ENCODE measurements at regions not wholly inside any gene's neighbourhood (a gene's known extent, or its start where the extent isn't known, plus 50 kb on each side); places are given as distances from the start of the nearest gene placed in this dataset.

DNA sequence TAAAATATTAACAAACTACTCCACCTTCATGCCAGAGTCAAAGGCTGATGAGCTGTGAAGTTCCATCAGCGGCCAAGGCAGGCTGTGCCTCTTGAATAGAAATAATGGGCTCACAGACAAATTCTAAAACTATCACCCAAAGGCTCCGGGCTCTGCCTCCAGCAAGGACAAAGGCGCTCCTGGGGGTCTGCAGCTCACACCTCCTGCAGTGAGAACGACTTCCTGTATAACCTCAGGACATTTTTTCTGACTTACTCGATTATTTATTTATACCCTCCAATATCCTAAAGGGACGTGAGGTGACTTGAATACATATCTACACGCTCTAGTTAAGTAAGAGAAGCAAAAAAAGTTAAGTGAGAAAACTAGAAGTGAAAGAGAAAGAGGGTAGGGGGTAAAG, 500.7 kb downstream of the CCSER2 start:
- TF ChIP-seq, protein P1, sequence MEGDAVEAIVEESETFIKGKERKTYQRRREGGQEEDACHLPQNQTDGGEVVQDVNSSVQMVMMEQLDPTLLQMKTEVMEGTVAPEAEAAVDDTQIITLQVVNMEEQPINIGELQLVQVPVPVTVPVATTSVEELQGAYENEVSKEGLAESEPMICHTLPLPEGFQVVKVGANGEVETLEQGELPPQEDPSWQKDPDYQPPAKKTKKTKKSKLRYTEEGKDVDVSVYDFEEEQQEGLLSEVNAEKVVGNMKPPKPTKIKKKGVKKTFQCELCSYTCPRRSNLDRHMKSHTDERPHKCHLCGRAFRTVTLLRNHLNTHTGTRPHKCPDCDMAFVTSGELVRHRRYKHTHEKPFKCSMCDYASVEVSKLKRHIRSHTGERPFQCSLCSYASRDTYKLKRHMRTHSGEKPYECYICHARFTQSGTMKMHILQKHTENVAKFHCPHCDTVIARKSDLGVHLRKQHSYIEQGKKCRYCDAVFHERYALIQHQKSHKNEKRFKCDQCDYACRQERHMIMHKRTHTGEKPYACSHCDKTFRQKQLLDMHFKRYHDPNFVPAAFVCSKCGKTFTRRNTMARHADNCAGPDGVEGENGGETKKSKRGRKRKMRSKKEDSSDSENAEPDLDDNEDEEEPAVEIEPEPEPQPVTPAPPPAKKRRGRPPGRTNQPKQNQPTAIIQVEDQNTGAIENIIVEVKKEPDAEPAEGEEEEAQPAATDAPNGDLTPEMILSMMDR (IDR thresholded peaks at IDR 0.05; ENCODE audit: low read depth, low read length), result no peak
- TF ChIP-seq, protein P2, sequence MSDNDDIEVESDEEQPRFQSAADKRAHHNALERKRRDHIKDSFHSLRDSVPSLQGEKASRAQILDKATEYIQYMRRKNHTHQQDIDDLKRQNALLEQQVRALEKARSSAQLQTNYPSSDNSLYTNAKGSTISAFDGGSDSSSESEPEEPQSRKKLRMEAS (IDR thresholded peaks at IDR 0.05; ENCODE audit: low read depth, low read length), result no peak
- TF ChIP-seq POLR2A (IDR thresholded peaks at IDR 0.05; ENCODE audit: extremely low read depth, insufficient read length), result no peak
- TF ChIP-seq MYC (IDR thresholded peaks at IDR 0.05; ENCODE audit: low read depth, low read length), result no peak
